Mucosa of gallbladder (tissue), 1 donor: ENCODE measurements at regions not wholly inside any gene's neighbourhood (a gene's known extent, or its start where the extent isn't known, plus 50 kb on each side); places are given as distances from the start of the nearest gene placed in this dataset.

Source experiments
- DNase-seq: peaks from one replicate; pipeline ENCODE4 v3.0.0-alpha.2; 2020; ENCODE audit warnings: low spot score
- donor health status: DM: no; HTN: no; CAD: no.

- DNase-seq: no peak
Observed at GRCh38 chr22:34902335-34902734, 163.6 kb upstream of the ISX start.

- DNase-seq: no peak
Observed at GRCh38 chr22:34903416-34903815, 162.5 kb upstream of the ISX start.

- no peak for DNase-seq
Observed at GRCh38 chr22:34904486-34904885, 161.5 kb upstream of the ISX start.

- no peak for DNase-seq
Observed at GRCh38 chr22:34913826-34914225, 152.1 kb upstream of the ISX start.

GRCh38 chr22:34914846-34915245, 151.1 kb upstream of the ISX start:
- DNase-seq: no peak

GRCh38 chr22:34917239-34917638, 148.7 kb upstream of the ISX start:
- no peak for DNase-seq

- DNase-seq: no peak
Observed at GRCh38 chr22:34931026-34931425, 134.9 kb upstream of the ISX start.

- no peak for DNase-seq
Observed at GRCh38 chr22:34934261-34934660, 131.7 kb upstream of the ISX start.

GRCh38 chr22:34943830-34944229, 122.1 kb upstream of the ISX start:
- DNase-seq: no peak

GRCh38 chr22:34946339-34946985, 119.5 kb upstream of the ISX start:
- DNase-seq: no peak

- DNase-seq: no peak
Observed at GRCh38 chr22:34950489-34950888, 115.5 kb upstream of the ISX start.

- no peak for DNase-seq
Observed at GRCh38 chr22:34951212-34951611, 114.7 kb upstream of the ISX start.

GRCh38 chr22:34960005-34960404, 106.0 kb upstream of the ISX start:
- DNase-seq: no peak

- no peak for DNase-seq
Observed at GRCh38 chr22:34966980-34967565, 98.9 kb upstream of the ISX start.

- DNase-seq: no peak
Observed at GRCh38 chr22:34969001-34969790, 96.8 kb upstream of the ISX start.

GRCh38 chr22:34971456-34971855, 94.5 kb upstream of the ISX start:
- DNase-seq: no peak

- DNase-seq: no peak
Observed at GRCh38 chr22:34972191-34972897, 93.6 kb upstream of the ISX start.

GRCh38 chr22:34973016-34973415, 92.9 kb upstream of the ISX start:
- DNase-seq: no peak

- no peak for DNase-seq
Observed at GRCh38 chr22:34973926-34974325, 92.0 kb upstream of the ISX start.

- DNase-seq: no peak
Observed at GRCh38 chr22:34975721-34976120, 90.2 kb upstream of the ISX start.

- no peak for DNase-seq
Observed at GRCh38 chr22:34976474-34976873, 89.5 kb upstream of the ISX start.

GRCh38 chr22:34976886-34977285, 89.1 kb upstream of the ISX start:
- DNase-seq: no peak

GRCh38 chr22:34986523-34986922, 79.4 kb upstream of the ISX start:
- no peak for DNase-seq
